CD4-positive, alpha-beta T cell treated with Interleukin-10 for 1 hour (primary cell): ENCODE measurements at regions not wholly inside any gene's neighbourhood (a gene's known extent, or its start where the extent isn't known, plus 50 kb on each side); places are given as distances from the start of the nearest gene placed in this dataset.
"Not testable (repeated sequence)": the region's sequence is repeated elsewhere in the genome, so short reads cannot be mapped to it uniquely, and the experiment has no call there.

ENCODE experiments used
- DNase-seq: peaks from one replicate; pipeline ENCODE4 v3.0.0-alpha.2; 2020

DNA sequence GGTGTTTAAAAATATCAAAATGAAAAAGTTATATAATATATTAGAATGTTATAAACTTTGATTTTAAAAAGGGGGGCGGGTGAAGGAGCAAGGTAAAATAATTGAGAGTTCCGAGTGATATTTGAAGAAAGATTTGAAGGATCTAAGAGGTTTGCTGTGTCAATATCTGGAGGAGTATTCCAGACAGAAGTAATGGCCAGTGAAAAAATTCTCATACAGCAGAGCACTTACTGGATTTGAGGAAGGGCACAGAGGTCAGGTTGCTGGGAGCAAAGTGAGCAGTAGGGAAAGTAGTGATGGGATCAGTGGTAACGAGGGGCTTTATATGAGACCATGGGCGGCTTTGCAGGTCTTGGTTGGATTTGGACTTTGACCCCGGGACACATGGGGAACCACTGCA lies 531.5 kb downstream of the ADCYAP1 start:
- DNase-seq, result no peak

DNA sequence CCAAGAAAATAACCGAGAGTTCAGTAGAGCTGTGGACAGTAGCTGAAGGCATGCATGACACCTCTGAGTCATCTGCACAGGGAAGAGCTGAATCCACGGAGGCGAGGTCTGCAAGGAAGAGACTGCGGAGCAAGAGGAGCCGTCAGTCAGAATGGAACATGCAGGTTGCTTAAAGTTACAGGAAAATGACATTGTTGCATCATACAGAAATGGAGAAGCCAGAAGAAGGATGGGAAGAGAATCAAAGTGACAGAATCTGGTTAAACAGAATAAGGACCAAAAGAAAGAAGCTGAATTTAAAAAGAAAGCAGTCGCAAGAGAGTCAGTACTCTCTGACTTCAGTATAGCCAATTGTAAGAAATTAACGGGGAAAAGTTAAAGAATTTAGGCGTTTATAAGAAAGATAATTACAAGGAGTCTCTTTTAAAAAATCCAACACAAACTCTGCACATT lies 533.8 kb downstream of the ADCYAP1 start:
- DNase-seq, result no peak

DNA sequence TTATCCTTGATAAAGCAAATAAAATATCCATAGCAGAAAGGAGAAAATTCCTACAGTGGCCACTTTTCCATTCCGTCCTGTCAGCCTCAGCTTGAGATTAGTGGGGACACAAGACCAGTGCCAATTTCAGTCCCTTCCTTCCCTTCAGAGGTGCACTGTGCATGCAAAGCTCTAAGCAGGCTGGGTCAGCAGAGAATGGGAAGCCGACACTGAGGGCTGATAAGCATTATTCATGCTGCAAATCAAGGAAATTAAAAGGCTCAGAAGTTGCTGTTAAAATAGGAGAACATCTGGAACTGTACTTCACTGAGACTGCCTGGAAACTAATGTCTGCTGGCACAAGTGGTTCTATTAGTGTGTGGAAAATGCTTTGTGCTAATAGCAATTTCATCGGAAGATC lies 534.3 kb downstream of the ADCYAP1 start:
- no peak for DNase-seq

DNA sequence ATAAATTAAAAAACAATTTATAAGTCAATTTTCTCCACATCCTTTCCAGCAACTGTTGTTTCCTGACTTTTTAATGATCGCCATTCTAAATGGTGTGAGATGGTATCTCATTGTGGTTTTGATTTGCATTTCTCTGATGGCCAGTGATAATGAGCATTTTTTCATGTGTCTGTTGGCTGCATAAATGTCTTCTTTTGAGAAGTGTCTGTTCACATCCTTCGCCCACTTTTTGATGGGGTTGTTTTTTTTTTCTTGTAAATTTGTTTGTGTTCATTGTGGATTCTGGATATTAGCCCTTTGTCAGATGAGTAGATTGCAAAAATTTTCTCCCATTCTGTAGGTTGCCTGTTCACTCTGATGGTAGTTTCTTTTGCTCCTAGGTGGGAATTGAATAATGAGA lies 539.4 kb downstream of the ADCYAP1 start:
- not testable (repeated sequence) for DNase-seq

DNA sequence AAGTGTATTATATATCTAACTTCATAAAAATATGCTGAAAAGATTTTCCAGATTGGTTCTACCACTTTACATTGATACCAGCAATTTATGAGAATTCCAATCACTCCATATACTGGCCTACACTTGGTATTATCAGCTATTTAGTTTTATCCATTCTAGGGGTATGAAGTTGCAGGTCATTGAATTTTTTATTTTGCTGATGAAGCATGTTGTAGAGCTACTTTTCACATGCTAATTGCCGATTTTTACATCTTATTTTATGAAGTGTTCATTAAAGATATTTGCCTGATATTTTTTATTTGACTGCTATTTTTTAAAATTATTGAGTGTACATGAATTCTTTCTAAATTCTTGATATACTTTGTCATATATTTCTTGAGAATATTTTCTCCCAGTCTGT lies 542.1 kb downstream of the ADCYAP1 start:
- no peak for DNase-seq

DNA sequence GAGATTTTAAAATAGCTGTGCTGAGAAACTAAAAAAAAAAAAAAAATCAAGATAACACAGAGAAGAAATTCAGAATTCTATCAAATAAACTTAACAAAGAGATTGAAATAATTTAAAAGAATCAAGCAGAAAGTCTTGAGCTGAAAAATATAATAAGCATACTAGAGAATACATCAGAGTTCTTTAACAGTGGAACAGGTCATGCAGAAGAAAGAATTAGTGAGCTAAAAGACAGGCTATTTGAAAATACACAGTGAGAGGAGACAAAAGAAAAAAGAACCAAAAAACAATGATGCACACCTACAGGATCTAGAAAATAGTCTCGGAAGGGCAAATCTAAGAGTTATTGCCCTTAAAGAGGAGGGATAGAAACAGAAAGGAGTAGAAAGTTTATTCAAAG lies 548.1 kb downstream of the ADCYAP1 start:
- DNase-seq, result no peak

DNA sequence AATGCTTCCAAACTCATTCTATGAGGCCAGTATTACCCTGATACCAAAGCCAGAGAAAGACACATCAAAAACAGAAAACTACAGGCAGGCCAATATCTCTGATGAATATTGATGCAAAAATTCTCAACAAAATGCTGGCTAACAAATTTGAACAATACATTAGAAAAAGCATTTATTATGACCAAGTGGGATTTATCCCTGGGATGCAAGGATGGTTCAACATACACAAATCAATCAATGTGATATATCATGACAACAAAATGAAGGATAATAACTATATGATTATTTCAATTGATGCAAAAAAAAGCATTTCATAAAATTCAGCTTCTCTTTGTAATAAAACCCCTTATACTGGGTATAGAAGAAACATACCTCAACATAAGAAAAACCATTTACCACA lies 550.9 kb downstream of the ADCYAP1 start:
- no peak for DNase-seq

DNA sequence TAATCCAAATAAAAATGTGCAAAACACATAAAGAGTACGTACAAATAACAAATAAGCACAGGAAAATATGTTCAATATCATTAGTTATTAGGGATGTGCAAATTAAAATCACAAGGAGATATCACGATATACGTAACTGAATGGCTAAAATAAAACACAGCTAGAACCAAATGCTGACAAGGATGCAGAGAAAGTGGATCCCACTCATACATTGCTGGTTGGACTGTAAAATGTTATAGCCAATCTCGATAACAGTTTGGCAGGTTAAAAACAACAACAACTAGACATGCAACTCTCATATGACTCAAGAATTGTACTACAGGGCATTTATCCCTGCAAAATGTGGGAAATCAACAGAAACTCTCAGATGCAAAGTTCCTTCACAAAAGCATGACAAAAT lies 553.9 kb downstream of the ADCYAP1 start:
- DNase-seq, result no peak

DNA sequence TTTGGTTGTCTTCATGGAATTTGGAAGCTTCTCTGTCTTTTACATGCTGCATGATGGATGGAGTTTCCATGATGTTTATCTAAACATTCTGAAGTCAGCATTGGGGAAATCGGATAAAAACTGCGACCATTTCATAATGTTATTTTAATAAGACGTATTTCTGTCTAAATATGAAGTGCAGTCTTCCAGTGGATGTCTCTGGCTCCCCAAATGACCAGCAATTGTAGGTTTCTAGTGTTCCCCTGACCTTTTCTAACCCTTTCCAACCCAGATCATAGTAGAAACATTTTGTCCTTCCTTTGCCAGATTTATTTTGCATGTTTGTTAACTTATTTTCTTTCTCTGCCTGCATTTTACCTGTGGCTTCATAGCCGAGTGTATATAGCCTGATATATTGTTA lies 559.3 kb downstream of the ADCYAP1 start:
- DNase-seq, result no peak

DNA sequence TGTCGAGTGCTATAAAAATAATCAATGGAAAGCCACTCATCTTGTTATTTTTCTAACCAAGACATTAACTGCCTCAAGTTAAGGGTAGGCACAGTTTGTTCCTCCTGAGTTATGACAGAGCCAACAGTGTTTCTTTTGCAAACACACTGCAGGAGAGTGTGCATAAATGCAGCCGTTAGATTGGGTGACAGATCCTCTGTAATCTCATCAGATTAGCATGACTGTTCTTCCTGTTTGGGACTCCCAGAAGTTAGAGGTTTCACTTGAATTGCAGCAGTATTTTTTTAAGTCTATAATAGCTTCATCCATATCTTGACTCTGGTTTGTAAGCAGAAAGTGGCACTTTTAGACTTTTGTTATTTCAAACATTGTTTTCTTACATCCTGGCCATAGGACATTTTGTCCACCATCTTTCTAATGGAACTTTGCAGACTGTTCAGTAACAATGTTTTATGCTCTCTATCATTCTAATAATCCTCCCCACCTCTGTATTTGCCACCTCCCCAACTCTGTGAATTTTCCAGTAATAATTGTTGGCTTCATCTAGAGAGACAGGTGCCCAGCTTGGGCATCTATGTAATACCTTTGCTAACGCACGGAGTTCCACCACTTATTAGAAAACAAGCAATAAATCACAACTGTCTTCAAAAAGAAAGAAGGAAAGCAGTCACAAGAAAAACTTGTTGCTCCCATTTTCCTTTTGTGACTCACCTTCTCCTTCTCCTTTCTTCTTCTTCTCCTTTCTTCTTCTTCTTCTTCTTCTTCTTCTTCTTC lies 560.0 kb downstream of the ADCYAP1 start:
- no peak for DNase-seq

DNA sequence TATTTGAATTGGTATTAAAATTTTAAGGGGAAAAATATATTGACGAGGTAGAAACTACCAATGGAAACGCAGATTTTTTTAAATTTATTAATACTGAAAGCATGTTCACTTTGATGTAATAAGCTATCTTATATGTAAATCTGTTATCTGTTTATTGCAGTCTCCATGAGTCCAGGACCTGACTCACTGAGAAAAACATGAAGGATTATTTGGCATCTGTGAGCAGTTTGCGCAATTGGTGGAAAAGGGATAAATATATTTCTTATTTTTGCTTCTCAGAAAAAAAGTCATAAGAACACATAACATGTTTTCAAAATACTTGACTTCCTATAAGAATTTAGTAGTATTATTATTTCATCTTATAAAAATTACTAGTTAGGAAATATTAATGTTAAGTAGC lies 561.4 kb downstream of the ADCYAP1 start:
- DNase-seq, result no peak

DNA sequence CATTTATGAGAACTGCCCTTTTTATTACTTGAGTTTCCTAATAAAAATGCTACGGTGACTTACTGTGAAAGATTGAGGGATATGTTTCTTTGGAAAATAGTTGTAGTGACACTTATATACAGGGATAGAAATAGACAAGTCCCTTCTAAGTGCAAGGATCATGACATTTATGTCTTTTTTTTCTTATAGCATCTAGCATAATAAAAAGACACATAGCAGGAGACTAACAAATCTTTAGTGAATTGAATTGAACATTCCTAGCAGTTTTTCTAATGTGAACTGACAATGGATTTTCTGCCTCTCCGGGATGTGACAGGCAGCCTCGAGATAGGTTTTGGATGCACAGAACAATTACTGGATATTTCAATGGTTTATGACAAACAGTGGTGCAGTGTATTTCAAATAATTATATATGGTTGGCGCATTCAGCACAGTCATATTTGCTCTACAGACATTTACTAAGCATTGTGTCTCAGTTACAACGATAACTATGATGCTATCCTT lies 562.8 kb downstream of the ADCYAP1 start:
- DNase-seq, result no peak

DNA sequence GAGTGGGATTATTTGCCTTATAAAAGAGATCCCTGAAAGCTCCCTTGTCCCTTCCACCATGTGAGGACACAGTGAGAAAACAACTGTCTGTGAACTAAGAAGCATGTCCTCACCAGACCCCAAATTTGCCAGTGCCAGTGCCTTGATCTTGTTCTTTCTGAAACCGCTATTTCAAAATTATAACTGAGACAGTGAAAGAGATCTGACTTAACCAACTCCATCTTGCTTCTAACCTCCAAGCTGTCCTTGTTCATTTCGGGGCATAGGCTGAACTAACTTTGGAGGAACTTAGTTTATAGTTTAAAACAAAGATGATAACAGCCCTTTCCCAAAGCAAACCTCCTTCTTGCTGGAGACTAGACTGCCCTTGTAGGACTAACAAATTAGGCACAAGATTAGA lies 563.9 kb downstream of the ADCYAP1 start:
- DNase-seq, result no peak

DNA sequence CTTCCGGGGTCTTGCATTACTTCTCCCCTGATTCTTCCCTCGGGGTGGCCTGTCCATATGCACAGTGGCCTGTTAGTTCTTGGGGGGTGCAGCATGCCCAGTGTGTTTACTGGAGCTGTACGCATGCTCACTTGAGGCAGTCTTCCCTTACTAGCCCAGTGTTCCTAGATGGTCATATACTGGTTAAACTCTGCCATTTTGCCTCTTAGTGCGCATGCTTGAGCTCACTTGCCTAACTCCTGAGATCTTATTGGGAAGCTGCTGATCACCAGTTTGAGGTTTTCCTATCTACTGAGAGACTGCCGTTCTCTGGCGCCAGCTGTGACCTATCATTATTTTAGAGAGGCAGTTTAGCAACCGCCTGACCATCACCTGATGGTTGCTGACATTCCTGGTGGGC lies 571.2 kb downstream of the ADCYAP1 start:
- DNase-seq, result no peak

DNA sequence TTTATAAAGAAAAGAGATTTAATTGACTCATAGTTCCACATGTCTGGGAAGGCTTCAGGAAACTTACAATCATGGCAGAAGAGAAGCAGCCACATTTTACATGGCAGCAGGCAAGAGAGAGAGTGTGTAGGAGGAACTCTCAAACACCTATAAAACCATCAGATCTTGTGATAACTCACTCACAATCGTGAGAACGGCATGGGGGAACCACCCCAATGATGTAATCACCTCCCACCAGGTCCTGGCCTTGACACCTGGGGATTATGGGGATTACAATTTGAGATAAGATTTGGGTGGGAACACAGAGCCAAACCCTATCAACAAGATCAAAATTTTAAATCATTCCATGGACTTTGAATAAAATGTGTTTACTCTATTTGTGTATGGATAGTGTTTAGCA lies 575.6 kb downstream of the ADCYAP1 start:
- no peak for DNase-seq

DNA sequence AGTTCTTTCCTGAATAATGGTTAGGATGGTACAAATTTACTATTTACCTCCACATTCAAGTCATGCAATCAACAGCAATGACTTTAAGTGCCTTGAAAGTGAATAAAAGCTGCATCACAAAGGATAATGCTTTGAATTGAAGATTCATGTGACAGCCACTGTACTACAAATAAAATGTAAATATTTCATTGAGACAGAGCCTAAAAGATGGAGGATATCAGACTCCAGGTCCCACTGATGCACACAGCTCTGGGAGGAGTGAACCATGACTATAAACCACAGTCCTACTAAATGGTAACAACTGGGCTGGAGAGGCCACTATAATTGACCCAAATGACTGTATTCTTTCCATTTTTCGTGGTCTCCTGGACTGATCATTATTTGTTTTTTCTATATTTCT lies 576.9 kb downstream of the ADCYAP1 start:
- DNase-seq, result no peak

DNA sequence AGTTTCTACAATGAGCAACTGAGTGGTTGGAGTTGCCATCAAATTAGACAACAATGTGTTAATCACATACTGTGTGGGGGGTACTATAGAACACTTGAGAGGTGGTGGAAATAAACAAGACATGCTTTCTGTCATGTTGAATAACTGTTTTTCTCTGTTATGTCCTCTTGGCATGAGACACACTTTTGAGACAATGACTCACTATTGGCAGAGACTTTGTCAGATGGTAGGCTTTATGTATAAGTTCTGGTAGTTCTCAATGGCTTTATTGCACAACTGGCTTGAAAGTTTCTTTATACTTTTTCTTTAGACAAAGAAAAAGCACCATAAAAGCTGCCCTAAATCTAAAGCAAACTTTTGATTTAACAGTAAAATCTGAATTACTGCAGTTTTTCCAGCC lies 578.7 kb downstream of the ADCYAP1 start:
- no peak for DNase-seq

DNA sequence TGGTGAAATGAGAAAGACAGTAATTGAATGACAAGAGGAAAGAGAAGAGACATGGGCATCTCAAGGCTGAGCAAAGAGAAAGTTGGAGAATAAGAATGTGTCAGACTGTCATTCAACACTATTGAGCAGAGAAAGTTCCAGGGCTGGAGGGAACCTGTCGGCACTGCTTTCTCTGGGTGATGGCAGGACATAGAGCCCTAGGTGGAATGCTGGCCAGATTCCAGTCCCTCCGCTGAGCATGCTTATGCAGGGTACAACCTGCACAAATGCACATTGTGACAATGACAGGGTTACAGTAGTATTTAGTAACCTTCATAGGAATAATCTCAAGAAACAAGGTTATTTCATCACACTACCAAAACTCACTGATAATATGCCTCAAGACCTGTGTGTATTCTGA lies 582.8 kb downstream of the ADCYAP1 start:
- DNase-seq, result no peak

DNA sequence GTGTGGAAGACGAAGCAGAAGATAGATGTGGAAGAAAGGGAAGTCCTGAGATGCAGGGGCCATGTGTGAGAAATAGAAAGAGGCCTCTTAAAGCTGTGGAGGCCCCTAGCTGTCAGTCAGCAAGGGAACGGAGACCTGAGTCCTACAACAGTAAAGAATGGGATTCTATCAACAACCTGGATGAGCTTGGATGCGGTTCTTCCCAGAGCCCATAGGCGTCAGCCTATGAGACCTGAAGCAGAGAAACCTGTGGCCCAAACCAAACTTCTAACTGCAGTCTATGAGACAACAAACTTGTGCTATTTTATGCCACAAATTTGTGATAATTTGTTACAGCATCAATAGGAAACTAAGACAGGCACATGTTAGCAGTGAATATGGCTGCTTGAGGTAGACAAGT lies 583.7 kb downstream of the ADCYAP1 start:
- no peak for DNase-seq

DNA sequence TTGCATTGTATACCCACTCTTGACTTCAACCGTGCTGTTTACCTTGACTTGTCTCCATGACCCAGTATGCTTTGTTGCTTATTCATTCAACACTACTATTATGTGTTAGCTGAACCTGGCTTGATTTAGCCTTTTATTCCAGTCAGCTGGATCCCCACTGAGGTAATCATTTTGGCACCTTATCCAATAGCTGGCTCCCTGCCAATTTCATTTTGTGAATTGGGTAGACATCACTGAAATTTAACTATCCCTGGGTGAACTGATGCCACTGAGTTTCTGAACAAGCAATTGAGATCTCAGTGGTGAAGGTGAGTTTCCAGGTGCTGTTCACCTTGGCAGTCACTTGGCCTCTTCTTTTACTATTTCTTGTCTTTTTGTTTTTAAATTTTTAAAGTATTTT lies 584.3 kb downstream of the ADCYAP1 start:
- no peak for DNase-seq

DNA sequence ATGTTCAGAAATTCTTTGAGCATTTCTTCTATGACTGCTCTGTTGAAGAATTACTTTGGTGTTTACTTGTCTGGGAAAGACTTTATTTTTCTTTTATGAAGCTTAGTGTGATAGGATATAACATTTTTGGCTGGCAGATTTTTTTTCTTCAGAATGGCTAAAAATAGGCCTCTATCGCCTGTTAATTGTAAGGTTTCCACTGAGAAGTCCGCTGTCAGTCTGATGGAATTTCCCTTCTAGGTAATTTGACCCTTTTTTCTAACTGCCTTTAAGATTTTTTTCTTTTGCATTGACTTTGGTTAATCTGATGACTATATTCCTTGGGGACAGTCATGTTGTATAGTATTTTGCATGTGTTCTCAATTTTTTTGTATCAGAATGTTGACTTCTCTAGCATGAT lies 590.7 kb downstream of the ADCYAP1 start:
- DNase-seq, result no peak

DNA sequence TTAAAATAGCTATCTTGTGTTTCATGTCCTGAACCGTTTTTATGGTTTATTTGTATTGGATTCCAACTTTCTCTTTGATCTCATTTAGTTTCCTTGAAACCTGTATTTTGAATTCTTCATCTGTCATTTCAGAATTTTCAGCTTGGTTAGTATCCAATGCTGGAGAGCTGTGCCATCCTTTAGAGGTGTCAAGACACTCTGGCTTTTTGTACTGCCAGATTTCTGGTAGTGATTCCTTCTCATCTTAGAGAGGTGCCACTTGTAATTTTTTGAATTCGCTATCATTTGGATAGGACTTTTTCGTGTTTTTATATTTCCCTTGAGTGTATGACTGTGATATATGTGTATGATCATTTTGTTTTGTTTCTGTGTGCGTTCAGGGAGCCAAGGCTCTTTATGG lies 591.4 kb downstream of the ADCYAP1 start:
- DNase-seq, result no peak

DNA sequence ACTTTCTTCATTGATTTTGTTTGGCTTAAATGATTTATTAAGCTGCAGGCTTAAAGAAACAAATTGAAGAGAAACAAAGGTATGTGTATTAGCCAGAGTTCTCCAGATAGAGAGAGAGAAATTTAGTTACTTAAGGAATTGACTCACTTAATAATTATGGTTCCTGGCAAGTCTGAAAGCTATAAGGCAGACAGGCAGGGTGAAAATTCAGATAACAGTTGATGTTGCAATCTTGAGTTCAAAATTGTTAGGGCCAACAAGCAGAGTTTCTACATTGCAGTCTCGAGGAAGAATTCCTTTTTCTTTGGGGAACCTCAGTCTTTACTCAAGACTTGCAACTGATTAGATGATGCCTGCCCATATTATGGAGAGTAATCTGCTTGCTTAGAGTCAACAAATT lies 593.5 kb downstream of the ADCYAP1 start:
- no peak for DNase-seq

DNA sequence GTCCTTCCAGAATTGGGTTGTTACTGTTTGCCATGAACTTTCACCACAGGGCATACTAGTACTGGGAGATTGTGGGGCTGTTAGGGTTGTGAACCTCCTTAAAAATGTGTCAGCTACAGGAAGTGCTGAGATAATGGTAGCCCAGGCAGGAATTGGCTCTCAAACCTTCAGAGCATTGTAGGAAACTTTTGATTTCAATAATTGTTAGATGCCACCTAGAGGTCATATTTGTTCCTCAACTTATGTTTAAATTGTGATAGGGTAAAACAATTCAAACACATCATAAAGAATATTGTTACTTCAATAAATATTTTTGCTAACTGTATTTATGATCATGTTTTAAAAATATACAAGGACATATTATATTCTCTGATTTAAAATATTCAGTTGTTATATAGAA lies 594.6 kb downstream of the ADCYAP1 start:
- DNase-seq, result no peak

DNA sequence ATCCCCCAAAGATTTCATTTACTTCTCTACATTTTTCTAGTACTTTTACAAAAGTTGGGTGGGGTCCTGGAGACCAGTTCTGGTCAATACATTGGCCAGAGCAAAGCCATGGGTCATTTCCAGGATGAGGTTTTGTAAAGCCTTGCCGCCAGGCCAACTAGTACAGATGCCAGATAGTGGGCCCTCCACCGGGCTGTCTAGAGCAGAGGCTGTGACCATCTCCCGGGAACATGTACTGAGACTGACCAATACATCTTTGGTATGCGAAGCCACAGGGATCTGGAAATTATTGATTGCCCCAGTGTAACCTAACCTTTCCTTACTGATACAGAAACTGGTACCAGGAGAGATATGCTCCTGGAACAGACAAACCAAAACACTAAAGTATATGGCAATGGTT lies 599.2 kb downstream of the ADCYAP1 start:
- no peak for DNase-seq
